A673 (cell line): ENCODE measurements at regions not wholly inside any gene's neighbourhood (a gene's known extent, or its start where the extent isn't known, plus 50 kb on each side); places are given as distances from the start of the nearest gene placed in this dataset.

Source experiments
- CTCF ChIP-seq: fragments of 300-800, 200-600 bp; sonication (generic); conservative IDR thresholded peaks from 2 replicates; pipeline ENCODE4 v1.5.1; 2017; ENCODE audit warnings: low read depth, mild to moderate bottlenecking, antibody characterized with exemption, low read length, moderate library complexity, mixed read lengths
- EZH2 ChIP-seq: fragments of 200-600 bp; sonication (generic); IDR thresholded peaks from 2 replicates; pipeline ENCODE4 v1.6.1; 2017; ENCODE audit warnings: borderline replicate concordance, low read depth, mild to moderate bottlenecking, mixed read lengths, antibody characterized with exemption, low read length; ENCODE audit not compliant: poor library complexity, severe bottlenecking

GRCh38 chr15:31155151-31155550 is 53.6 kb upstream of the TRPM1 start:
- TF ChIP-seq CTCF: no peak
- TF ChIP-seq EZH2: no peak
